ENCODE measurements at regions not wholly inside any gene's neighbourhood (a gene's known extent, or its start where the extent isn't known, plus 50 kb on each side); places are given as distances from the start of the nearest gene placed in this dataset.

DNA sequence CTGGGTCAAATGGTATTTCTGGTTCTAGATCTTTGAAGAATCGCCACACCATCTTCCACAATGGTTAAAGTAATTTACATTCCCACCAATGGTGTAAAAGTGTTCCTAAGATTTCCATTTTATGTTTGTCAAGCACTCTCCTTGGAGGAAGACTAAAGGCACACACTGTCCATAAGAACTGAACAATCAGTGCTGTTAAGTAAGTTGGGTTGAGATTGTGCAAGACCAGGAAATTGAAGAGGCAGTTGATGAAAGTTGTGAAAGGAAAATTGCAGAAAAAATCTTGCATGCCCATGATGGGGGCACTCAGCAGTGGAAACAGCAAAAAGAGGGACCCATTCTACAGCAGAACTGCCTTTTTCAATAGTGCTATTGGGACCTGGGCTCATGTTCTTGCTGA, 323.6 kb downstream of the DLEU7 start:
- Histone ChIP-seq H3K27ac (ENCODE audit: insufficient read length, low read depth, low read length) (no peak overlapping the region), H4K91ac (ENCODE audit: insufficient read length, low read depth, low read length) (no peak overlapping the region), H3K79me1 (ENCODE audit: insufficient read depth, low read depth, low read length, poor library complexity, severe bottlenecking) (no peaks in the 10 kb centered on the region), H3K27me3 (ENCODE audit: insufficient read depth, low read length) (no peaks in the 10 kb centered on the region), H3T11ph (ENCODE audit: low read length) (no peak overlapping the region), H3K79me2 (ENCODE audit: insufficient read depth, low read length) (no peaks in the 10 kb centered on the region), H2BK5ac (ENCODE audit: insufficient read length, low read length) (no peak overlapping the region), H2BK120ac (ENCODE audit: low read depth, low read length, poor library complexity, severe bottlenecking) (no peak overlapping the region), H3K9me3 (ENCODE audit: control insufficient read depth, low read depth, low read length) (no peaks in the 10 kb centered on the region), H3K18ac (ENCODE audit: insufficient read length, low read depth, low read length) (no peak overlapping the region), H3K23ac (ENCODE audit: insufficient read length, low read depth, low read length) (no peak overlapping the region), H3K14ac (ENCODE audit: insufficient read depth, low read length) (no peak overlapping the region), H2BK15ac (ENCODE audit: low read depth, low read length) (no peak overlapping the region), H2AFZ (ENCODE audit: low read length) (no peak overlapping the region), H4K20me1 (ENCODE audit: control insufficient read depth, insufficient read depth, insufficient read length) (no peaks in the 10 kb centered on the region), H2AK5ac (ENCODE audit: insufficient read length, low read length) (no peak overlapping the region), H3K9ac (ENCODE audit: extremely low read depth, insufficient read length, low read length) (no peak overlapping the region), H3K23me2 (ENCODE audit: insufficient read length, low read depth, low read length, poor library complexity, severe bottlenecking) (no peaks in the 10 kb centered on the region), H2BK20ac (ENCODE audit: low read depth, low read length, poor library complexity, severe bottlenecking) (no peak overlapping the region), H3K4me1 (ENCODE audit: insufficient read depth, low read length) (no peaks in the 10 kb centered on the region), H4K8ac (replicated peaks; ENCODE audit: insufficient read length, low read depth, low read length) (no peak overlapping the region), H3K56ac (ENCODE audit: insufficient read length, low read depth, low read length) (no peak overlapping the region), H3K4me2 (ENCODE audit: insufficient read depth, insufficient read length, low read length) (no peak overlapping the region), H4K5ac (ENCODE audit: insufficient read length, low read depth, low read length) (no peak overlapping the region), H2BK12ac (ENCODE audit: insufficient read length, low read depth, low read length) (no peak overlapping the region), H3K4ac (ENCODE audit: low read depth, low read length) (no peak overlapping the region)
- no peaks in the 10 kb centered on the region for H3K36me3 Mint-ChIP-seq (ENCODE audit: insufficient read depth in 1 of 3, low read depth in 3 of 3)
- DNase-seq: no peak
- no CpG with 5 or more reads among the region's 1 CpG for WGBS (ENCODE audit: extremely low coverage, insufficient read length, low lambda C conversion rate)
- H3K4me1 Mint-ChIP-seq: peaks cover 12 to 14% of the 10 kb centered on the region in 2 experiments
- no peaks in the 10 kb centered on the region for H3K9me3 Mint-ChIP-seq
- no peaks in the 10 kb centered on the region for H3K27me3 Mint-ChIP-seq (ENCODE audit: low read depth)
- no peak overlapping the region for H3K4me3 Mint-ChIP-seq
- TF ChIP-seq CTCF (conservative IDR thresholded peaks at IDR 0.05): no peak
- H3K27ac Mint-ChIP-seq: no peak overlapping the region

All from H9 (cell line).